A549 (cell line): ENCODE measurements at regions not wholly inside any gene's neighbourhood (a gene's known extent, or its start where the extent isn't known, plus 50 kb on each side); places are given as distances from the start of the nearest gene placed in this dataset.

Experiments used
- ATAC-seq, 2 experiments: fragments of 200-7000 bp in 1 of 2; fragments of >200 bp in 1 of 2; cut with Nextera tagmentation in 1 of 2; cut with Tn5 transposase in 1 of 2; 3 replicates each; pipeline versions ENCODE4 v1.8.0 to v1.9.1; 2018 to 2020; ENCODE audit warnings: mild to moderate bottlenecking in 1 of 2, moderate library complexity in 1 of 2
- CTCF ChIA-PET: fragments of 300-600 bp; sonication (Branson Sonifier 250); formaldehyde crosslinking; extraction: SDS; loops from one replicate; lab custom pipeline; 2021; ENCODE audit warnings: antibody characterized with exemption, inconsistent platforms; lab: Yijun Ruan, JAX
- POLR2A ChIA-PET: fragments of 350-600 bp; formaldehyde crosslinking; extraction: SDS; loops from one replicate; lab custom pipeline; 2021; ENCODE audit warnings: antibody characterized with exemption, inconsistent platforms; lab: Yijun Ruan, JAX
- DNase-seq, 2 experiments: peaks; one replicate each; pipeline versions ENCODE4 v3.0.0 to v3.0.0-alpha.2; 2011 to 2016; ENCODE audit warnings: low read depth in 1 of 2, low spot score in 1 of 2
- FAIRE-seq: peaks from 2 replicates; lab custom pipeline; 2011; peaks lifted over from hg19 to GRCh38; lab: Jason Lieb, UNC
- H3K27ac ChIP-seq, 2 experiments: fragments of >200 bp; sonication (Bioruptor Twin); formaldehyde crosslinking; 3 replicates each; pipeline ENCODE4 v1.5.1; 2016 to 2017
- H3K4me1 ChIP-seq: fragments of >200 bp; sonication (Bioruptor Twin); formaldehyde crosslinking; 3 replicates; pipeline ENCODE4 v1.6.1; 2016
- H3K4me2 ChIP-seq: fragments of >200 bp; sonication (Bioruptor Twin); formaldehyde crosslinking; 3 replicates; pipeline ENCODE4 v1.6.1; 2016
- H3K4me3 ChIP-seq: fragments of >200 bp; sonication (Bioruptor Twin); formaldehyde crosslinking; 3 replicates; pipeline ENCODE4 v1.5.1; 2016
- H3K9me3 ChIP-seq: fragments of >200 bp; sonication (Bioruptor Twin); formaldehyde crosslinking; 3 replicates; pipeline ENCODE4 v1.6.1; 2016
- BHLHE40 ChIP-seq: IDR thresholded peaks from 2 replicates; pipeline ENCODE4 v1.6.1; 2012; ENCODE audit warnings: low read depth, low read length, inconsistent platforms
- CBX2 ChIP-seq: fragments of 200-600 bp; sonication (generic); IDR thresholded peaks from 2 replicates; pipeline ENCODE4 v1.6.1; 2016; ENCODE audit warnings: low read depth, mild to moderate bottlenecking, borderline replicate concordance
- CBX8 ChIP-seq: fragments of 200-600 bp; sonication (generic); IDR thresholded peaks from 2 replicates; pipeline ENCODE4 v1.6.1; 2016
- EHMT2 ChIP-seq: fragments of 200-600 bp; sonication (generic); IDR thresholded peaks from 2 replicates; pipeline ENCODE4 v1.6.1; 2016; ENCODE audit warnings: antibody characterized with exemption, low read depth, mild to moderate bottlenecking, moderate library complexity
- EP300 ChIP-seq, 2 experiments: fragments of >200 bp; sonication (Bioruptor Twin); formaldehyde crosslinking; IDR thresholded peaks; 2 replicates in 1 of 2; 3 replicates in 1 of 2; pipeline ENCODE4 v1.6.1; 2016 to 2017
- HOXA7 ChIP-seq: fragments of 250-450 bp; sonication (Bioruptor Pico); IDR thresholded peaks from 2 replicates; pipeline ENCODE4 v1.5.0; 2020; ENCODE audit warnings: mild to moderate bottlenecking, moderate library complexity
- HOXB13 ChIP-seq: fragments of 250-450 bp; sonication (Bioruptor Pico); IDR thresholded peaks from 2 replicates; pipeline ENCODE4 v1.5.0; 2020; ENCODE audit warnings: low read depth, mild to moderate bottlenecking, moderate library complexity
- HOXB5 ChIP-seq: fragments of 250-450 bp; sonication (Bioruptor Pico); IDR thresholded peaks from 2 replicates; pipeline ENCODE4 v1.5.0; 2020; ENCODE audit warnings: mild to moderate bottlenecking, moderate library complexity
- JUN ChIP-seq, 2 experiments: fragments of >200 bp; sonication (Bioruptor Twin); formaldehyde crosslinking; IDR thresholded peaks; 2 replicates in 1 of 2; 3 replicates in 1 of 2; pipeline ENCODE4 v1.6.1; 2016 to 2017
- JUNB ChIP-seq: fragments of >200 bp; sonication (Bioruptor Twin); formaldehyde crosslinking; IDR thresholded peaks from 2 replicates; pipeline ENCODE4 v1.6.1; 2016
- MAFK ChIP-seq: fragments of 450-650 bp; IDR thresholded peaks from 2 replicates; pipeline ENCODE4 v1.6.1; 2014; ENCODE audit not compliant: partially characterized antibody
- MYC ChIP-seq: IDR thresholded peaks from 2 replicates; pipeline ENCODE4 v1.6.1; 2012; ENCODE audit warnings: mild to moderate bottlenecking, inconsistent platforms, low read length, improper control_type of control experiment, borderline replicate concordance
- POLR2A ChIP-seq: IDR thresholded peaks from 2 replicates; pipeline ENCODE4 v1.6.1; 2012; ENCODE audit warnings: mild to moderate bottlenecking, low read length
- POLR2AphosphoS2 ChIP-seq: conservative IDR thresholded peaks from 2 replicates; pipeline ENCODE4 v1.6.1; 2012; ENCODE audit warnings: low read length, improper control_type of control experiment, inconsistent platforms
- RAD21 ChIP-seq, 2 experiments: fragments of >200 bp in 1 of 2; sonication (Bioruptor Twin) in 1 of 2; formaldehyde crosslinking in 1 of 2; IDR thresholded peaks in 1 of 2; conservative IDR thresholded peaks in 1 of 2; 2 replicates in 1 of 2; 3 replicates in 1 of 2; pipeline ENCODE4 v1.6.1; 2012 to 2018; ENCODE audit warnings: inconsistent platforms in 1 of 2
- RCOR1 ChIP-seq: fragments of 150-350 bp; IDR thresholded peaks from 2 replicates; pipeline ENCODE4 v1.6.1; 2014; ENCODE audit warnings: antibody characterized with exemption, low read length, low read depth
- TFCP2L1 ChIP-seq: fragments of 250-450 bp; sonication (Bioruptor Pico); IDR thresholded peaks from 2 replicates; pipeline ENCODE4 v1.5.0; 2021; ENCODE audit warnings: mild to moderate bottlenecking
- USF2 ChIP-seq: fragments of 450-650 bp; IDR thresholded peaks from 2 replicates; pipeline ENCODE4 v1.6.1; 2014; ENCODE audit warnings: antibody characterized with exemption
- ZC3H11A ChIP-seq: fragments of 450-650 bp; IDR thresholded peaks from 2 replicates; pipeline ENCODE4 v1.6.1; 2014; ENCODE audit warnings: antibody characterized with exemption, mild to moderate bottlenecking
- ZFP36 ChIP-seq: fragments of 450-650 bp; IDR thresholded peaks from 2 replicates; pipeline ENCODE4 v1.6.1; 2014; ENCODE audit warnings: borderline replicate concordance; ENCODE audit not compliant: partially characterized antibody
- WGBS: methylation state at CpG from one replicate; pipeline ENCODE4 v1.1.6; 2017; ENCODE audit errors: missing lambda C conversion rate; 5-methylcytosine and 5-hydroxymethylcytosine counted together
- TF ChIP-seq, protein P1 (sequence below): fragments of >200 bp; sonication (Bioruptor Twin); formaldehyde crosslinking; IDR thresholded peaks from 3 replicates; pipeline ENCODE4 v1.6.1; 2016
- TF ChIP-seq, protein P2 (sequence below): IDR thresholded peaks from 2 replicates; pipeline ENCODE4 v1.6.1; 2012

- no peak for ATAC-seq
- no peak for DNase-seq
- POLR2A ChIA-PET: no interaction called here
- CTCF ChIA-PET: no interaction called here
- H3K4me2 ChIP-seq: no peak overlapping the region
- TF ChIP-seq HOXB13: no peak
- TF ChIP-seq BHLHE40: no peak
- no peak for TF ChIP-seq EHMT2
- no peak for TF ChIP-seq MAFK
- no peak for TF ChIP-seq RCOR1
- TF ChIP-seq, protein P1, sequence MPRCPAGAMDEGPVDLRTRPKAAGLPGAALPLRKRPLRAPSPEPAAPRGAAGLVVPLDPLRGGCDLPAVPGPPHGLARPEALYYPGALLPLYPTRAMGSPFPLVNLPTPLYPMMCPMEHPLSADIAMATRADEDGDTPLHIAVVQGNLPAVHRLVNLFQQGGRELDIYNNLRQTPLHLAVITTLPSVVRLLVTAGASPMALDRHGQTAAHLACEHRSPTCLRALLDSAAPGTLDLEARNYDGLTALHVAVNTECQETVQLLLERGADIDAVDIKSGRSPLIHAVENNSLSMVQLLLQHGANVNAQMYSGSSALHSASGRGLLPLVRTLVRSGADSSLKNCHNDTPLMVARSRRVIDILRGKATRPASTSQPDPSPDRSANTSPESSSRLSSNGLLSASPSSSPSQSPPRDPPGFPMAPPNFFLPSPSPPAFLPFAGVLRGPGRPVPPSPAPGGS: no peak
- no peak for TF ChIP-seq ZC3H11A
- TF ChIP-seq EP300 (IDR thresholded peaks at IDR 0.05): no peak
- TF ChIP-seq POLR2A: no peak
- TF ChIP-seq HOXB5 (CRISPR knock-in tag): no peak
- no peak for TF ChIP-seq JUNB
- TF ChIP-seq, protein P2, sequence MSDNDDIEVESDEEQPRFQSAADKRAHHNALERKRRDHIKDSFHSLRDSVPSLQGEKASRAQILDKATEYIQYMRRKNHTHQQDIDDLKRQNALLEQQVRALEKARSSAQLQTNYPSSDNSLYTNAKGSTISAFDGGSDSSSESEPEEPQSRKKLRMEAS: no peak
- no peak for TF ChIP-seq JUN (IDR thresholded peaks at IDR 0.05)
- H3K9me3 ChIP-seq: no peaks in the 10 kb centered on the region
- no peak overlapping the region for H3K27ac ChIP-seq
- FAIRE-seq: no peak
- no peak overlapping the region for H3K4me3 ChIP-seq
- no peaks in the 10 kb centered on the region for H3K4me1 ChIP-seq
- WGBS: 34% methylated on average over 3 of the region's 3 CpGs
Measured at GRCh38 chr1:74952786-74953185, 181.4 kb upstream of the LHX8 start.

DNA sequence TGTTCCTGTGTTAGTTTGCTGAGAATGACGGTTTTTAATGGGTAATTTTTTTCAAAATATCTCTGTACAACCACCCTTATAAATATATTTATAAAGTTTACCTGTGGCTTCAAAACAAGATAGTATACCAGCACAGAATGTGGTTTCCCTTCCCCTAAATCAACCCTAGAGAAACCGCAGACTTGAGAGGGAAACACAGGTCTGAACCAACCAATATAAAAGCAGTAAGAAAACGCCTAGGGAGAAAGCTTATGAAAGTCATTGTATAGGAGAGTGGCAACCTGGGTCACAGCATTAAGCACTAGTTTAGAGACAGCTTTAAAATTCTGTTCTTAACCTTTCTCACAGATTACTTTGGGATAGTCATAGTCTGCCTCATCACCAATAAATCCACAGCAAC, 180.6 kb upstream of the LHX8 start:
- 17% methylated on average over 3 of the region's 3 CpGs for WGBS
- H3K27ac ChIP-seq: no peak overlapping the region
- no peak overlapping the region for H3K4me2 ChIP-seq
- ATAC-seq: no peak
- no peaks in the 10 kb centered on the region for H3K9me3 ChIP-seq
- TF ChIP-seq CBX8 (no peak), HOXA7 (CRISPR knock-in tag) (no peak), ZFP36 (no peak), USF2 (no peak), TFCP2L1 (CRISPR knock-in tag) (no peak), POLR2AphosphoS2 (no peak), RAD21 (conservative IDR thresholded peaks at IDR 0.05 in 1 of 2, IDR thresholded peaks at IDR 0.05 in 1 of 2) (no peak), EP300 (IDR thresholded peaks at IDR 0.05) (no peak)
- ChIA-PET POLR2A (no interaction called here), CTCF (no interaction called here)
- no peak overlapping the region for H3K4me3 ChIP-seq
- no peak for FAIRE-seq
- no peaks in the 10 kb centered on the region for H3K4me1 ChIP-seq
- no peak for DNase-seq

GRCh38 chr1:74963120-74963519, 171.1 kb upstream of the LHX8 start:
- CTCF ChIA-PET: no interaction called here
- DNase-seq (no peak), FAIRE-seq (no peak), ATAC-seq (no peak)
- Histone ChIP-seq H3K27ac (no peak overlapping the region), H3K4me2 (no peak overlapping the region), H3K4me1 (no peaks in the 10 kb centered on the region), H3K4me3 (no peak overlapping the region), H3K9me3 (no peaks in the 10 kb centered on the region)
- no peak for TF ChIP-seq BHLHE40
- no peak for TF ChIP-seq USF2
- no peak for TF ChIP-seq CBX2
- no peak for TF ChIP-seq HOXA7 (CRISPR knock-in tag)
- TF ChIP-seq CBX8: no peak
- no peak for TF ChIP-seq MAFK
- no peak for TF ChIP-seq POLR2AphosphoS2
- no peak for TF ChIP-seq MYC
- TF ChIP-seq JUN (IDR thresholded peaks at IDR 0.05): no peak
- POLR2A ChIA-PET: no interaction called here
- WGBS: 60% methylated on average over 2 of the region's 2 CpGs
